ENCODE measurements at regions not wholly inside any gene's neighbourhood (a gene's known extent, or its start where the extent isn't known, plus 50 kb on each side); places are given as distances from the start of the nearest gene placed in this dataset.
A peak's percentile ranks its signal among the peaks of the same experiment; 100 is the strongest.

GRCh38 chr11:2083411-2083810 lies 55.8 kb downstream of the IGF2 start:
- no peak for DNase-seq (ENCODE audit: low read depth, low spot score)

GRCh38 chr11:2077061-2077802 lies 62.0 kb downstream of the IGF2 start:
- DNase-seq (ENCODE audit: low read depth, low spot score) = no peak

GRCh38 chr11:2076441-2076840 lies 62.7 kb downstream of the IGF2 start:
- DNase-seq (ENCODE audit: low read depth, low spot score) = no peak

GRCh38 chr11:2074266-2074825 lies 64.8 kb downstream of the IGF2 start:
- DNase-seq (ENCODE audit: low read depth, low spot score) = peak; percentile 47

- no peak for DNase-seq (ENCODE audit: low read depth, low spot score)
Observed at GRCh38 chr11:2072551-2073261, 66.5 kb downstream of the IGF2 start.

- DNase-seq (ENCODE audit: low read depth, low spot score) = no peak
Observed at GRCh38 chr11:2071748-2072385, 67.3 kb downstream of the IGF2 start.
